Myocyte (in vitro differentiated cells): ENCODE measurements at regions not wholly inside any gene's neighbourhood (a gene's known extent, or its start where the extent isn't known, plus 50 kb on each side); places are given as distances from the start of the nearest gene placed in this dataset.

Source experiments
- DNase-seq: peaks from one replicate; pipeline ENCODE4 v3.0.0-alpha.2; 2012; ENCODE audit warnings: low read depth

GRCh38 chr5:74918232-74918669 is 52.1 kb upstream of the FAM169A start:
- DNase-seq: no peak

GRCh38 chr5:74916831-74917710 is 50.9 kb upstream of the FAM169A start:
- DNase-seq: peak; percentile 18
